Breast epithelium (tissue), 3 donors: ENCODE measurements at regions not wholly inside any gene's neighbourhood (a gene's known extent, or its start where the extent isn't known, plus 50 kb on each side); places are given as distances from the start of the nearest gene placed in this dataset.

Source experiments
- POLR2AphosphoS5 ChIP-seq, 3 donors: sonication (generic); formaldehyde crosslinking; IDR thresholded peaks; one replicate each; pipeline ENCODE4 v1.6.1; 2017; ENCODE audit warnings: antibody characterized with exemption in 3 of 3
- TF ChIP-seq, protein P1 (sequence below), 3 donors: fragments of 450-650 bp; IDR thresholded peaks; one replicate each; pipeline ENCODE4 v1.5.1; 2016 to 2017; ENCODE audit warnings: antibody characterized with exemption in 3 of 3, mild to moderate bottlenecking in 3 of 3, moderate library complexity in 3 of 3

DNA sequence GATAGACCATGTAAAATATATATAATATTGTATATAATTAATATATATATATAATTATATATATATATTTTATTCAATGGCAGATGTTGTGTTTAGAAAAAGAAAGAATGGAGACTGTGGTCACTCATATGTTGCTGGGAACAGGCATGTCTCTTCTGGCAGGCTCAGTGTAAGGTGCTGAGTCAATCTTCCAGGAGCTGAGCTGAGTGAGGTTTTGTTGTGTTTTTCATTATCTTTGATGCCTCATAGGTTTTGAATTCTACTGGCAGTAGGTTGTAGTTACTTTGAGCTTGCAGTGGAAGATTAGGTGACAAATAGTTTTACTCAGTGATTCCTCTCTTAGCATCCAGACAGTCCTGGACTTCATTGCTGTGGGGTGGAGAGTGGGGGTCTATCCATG lies 561.3 kb downstream of the IRX1 start:
- TF ChIP-seq, protein P1, sequence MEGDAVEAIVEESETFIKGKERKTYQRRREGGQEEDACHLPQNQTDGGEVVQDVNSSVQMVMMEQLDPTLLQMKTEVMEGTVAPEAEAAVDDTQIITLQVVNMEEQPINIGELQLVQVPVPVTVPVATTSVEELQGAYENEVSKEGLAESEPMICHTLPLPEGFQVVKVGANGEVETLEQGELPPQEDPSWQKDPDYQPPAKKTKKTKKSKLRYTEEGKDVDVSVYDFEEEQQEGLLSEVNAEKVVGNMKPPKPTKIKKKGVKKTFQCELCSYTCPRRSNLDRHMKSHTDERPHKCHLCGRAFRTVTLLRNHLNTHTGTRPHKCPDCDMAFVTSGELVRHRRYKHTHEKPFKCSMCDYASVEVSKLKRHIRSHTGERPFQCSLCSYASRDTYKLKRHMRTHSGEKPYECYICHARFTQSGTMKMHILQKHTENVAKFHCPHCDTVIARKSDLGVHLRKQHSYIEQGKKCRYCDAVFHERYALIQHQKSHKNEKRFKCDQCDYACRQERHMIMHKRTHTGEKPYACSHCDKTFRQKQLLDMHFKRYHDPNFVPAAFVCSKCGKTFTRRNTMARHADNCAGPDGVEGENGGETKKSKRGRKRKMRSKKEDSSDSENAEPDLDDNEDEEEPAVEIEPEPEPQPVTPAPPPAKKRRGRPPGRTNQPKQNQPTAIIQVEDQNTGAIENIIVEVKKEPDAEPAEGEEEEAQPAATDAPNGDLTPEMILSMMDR (IDR thresholded peaks at IDR 0.05) = no peak
- TF ChIP-seq POLR2AphosphoS5 (IDR thresholded peaks at IDR 0.05) = no peak
